HG03460 (cell line): ENCODE measurements at regions not wholly inside any gene's neighbourhood (a gene's known extent, or its start where the extent isn't known, plus 50 kb on each side); places are given as distances from the start of the nearest gene placed in this dataset.

Experiments
- ATAC-seq: cut with Tn5 transposase; IDR thresholded peaks from one replicate; pipeline ENCODE4 v1.9.1; 2021; ENCODE audit not compliant: unreplicated experiment

DNA sequence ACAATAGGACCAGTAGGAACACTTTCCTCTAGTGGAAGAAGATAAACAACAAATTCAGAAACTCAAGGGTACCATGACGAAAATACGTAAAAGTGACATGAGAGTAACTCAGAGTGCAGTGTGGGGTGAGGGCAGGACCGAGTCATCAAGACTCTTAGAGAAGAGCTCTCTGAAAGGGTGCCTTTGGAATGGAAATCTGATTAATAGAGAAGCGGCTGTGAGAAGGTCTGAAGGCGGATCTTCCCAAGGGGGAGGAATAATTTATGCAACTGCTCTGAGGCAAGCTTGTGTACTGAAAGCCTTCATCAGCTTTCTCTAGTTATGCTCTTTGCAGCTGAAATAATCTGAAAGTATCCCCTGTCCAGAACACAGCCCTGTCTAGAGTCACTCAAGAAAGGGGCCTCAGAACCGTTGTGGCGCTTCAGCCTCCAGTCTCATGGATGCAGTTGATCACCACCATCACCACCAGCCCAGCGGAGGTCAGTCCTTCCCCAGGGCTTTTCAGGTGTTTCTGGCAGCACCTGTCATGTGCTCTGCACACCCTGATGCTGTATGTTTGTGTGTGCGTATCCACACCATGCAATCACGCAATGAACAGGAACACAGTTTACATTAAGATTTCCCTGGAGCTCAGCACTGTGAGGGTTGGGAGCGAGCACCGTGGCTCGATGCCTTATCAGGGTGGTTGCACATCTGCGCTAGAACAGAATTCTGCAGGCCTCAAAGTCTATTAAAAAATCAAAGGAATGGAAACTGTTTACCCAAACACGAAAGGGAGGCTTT lies 396.5 kb downstream of the SMOC2 start:
- ATAC-seq, result no peak

DNA sequence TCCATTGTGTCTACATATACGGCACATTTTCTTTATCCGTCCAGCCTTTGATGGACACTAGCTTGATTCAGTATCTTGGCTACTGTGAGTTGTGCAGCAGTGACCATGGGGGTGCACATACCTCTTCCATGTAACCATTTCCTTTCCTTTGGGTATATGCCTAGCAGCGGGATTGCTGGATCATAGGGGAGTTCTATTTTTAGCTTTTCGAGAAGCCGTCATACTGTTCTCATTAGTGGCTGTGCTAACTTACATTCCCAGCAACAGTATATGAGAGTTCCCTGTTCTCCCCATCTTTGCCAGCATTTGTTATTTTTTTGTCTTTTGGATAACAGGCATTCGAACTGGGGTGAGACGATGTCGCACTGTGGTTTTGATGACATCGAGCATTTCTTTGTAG lies 395.0 kb downstream of the SMOC2 start:
- no peak for ATAC-seq

DNA sequence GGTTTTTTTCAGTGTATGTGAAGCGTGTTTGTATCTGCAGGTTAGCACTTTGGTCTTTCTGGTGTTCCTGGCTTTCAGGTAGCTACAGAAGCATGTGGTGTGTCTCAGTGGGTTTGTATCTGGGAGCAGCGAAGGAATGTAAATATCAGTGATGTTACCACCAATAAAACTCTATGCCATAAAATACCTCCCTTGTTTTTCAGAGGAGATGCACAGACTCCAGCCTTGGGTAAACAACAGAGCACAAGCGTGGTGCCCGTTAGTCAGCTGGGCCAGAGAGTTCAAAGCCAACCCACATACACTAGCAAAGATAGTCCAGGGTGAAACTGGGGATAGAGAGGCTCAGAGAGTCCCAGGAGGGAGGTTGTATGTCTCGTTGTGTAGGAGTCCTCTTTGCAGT lies 393.8 kb downstream of the SMOC2 start:
- no peak for ATAC-seq

DNA sequence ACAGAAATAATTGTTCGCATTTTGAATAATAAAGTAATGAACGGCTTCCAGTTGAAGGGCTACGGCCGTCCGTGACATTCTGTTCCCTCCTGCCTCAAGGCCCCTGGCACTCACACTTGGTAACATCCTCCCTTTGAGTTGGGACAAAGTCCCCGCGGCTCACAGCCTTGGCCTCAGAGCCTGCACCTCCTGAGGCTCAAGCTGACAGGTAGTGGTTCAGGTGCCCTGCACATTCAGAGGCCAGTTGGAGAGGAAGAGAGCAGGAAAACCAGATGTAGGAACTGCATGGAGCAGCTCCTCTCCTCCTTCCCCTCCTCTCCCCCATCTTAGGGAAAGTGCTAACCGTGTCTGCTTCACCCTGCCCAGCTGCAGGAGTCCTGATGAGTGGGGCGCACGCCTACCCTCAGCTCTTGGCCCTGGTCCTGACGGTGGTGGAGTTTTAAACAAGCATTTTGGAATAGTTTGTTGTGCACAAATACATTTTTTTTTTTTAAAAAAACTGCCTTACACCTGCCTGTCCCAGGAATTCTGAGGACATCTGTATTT lies 393.1 kb downstream of the SMOC2 start:
- ATAC-seq, result no peak

DNA sequence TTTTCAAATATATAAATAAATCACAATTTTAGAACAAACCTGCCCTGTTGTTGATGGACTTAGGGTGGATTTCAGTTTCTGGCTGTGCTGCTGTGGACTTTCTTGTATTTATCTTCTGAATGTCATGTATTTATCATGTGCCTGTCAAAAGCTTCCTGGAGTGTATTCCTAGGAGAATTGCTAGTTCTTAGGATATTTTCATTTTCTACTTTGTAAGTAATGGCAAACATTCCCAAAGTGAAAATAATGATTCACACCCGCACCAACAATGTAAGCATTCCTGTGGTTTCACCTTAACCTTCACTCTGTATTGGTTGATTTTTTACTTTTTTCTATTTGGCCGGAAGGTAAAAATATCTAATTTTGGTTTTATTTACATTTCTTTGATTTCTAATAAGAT lies 387.8 kb downstream of the SMOC2 start:
- no peak for ATAC-seq

DNA sequence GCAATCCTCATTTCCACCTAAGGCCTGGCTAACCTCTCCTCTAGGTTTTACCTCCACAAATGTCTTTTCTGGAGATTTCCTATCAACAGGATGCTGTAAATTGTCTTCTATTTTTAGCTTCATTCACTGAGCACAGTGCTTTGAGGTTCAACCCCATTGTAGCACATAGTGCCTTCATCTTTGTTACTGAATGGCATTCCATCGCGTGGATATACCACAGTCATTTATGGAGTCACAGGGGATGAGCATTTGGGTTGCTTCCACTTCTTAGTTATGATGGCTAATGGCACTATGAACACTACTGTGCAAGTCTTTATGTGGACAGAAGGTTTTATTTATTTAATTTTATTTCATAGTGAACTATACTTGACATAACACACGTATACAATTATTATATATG lies 387.1 kb downstream of the SMOC2 start:
- no peak for ATAC-seq

DNA sequence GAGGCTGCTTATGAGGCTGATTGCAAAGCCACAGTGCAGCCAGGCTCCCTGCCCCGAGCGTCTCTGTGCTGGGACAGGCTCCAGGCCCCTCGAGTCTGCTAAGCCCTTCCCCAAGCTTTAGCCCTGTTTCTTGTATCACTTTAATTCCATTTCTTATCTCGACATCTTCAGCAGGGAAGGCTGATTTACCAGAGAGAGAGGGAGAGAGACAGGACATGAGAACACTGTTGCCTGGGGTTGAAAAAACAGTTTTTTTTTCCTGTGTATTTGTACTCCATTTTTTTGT lies 386.5 kb downstream of the SMOC2 start:
- ATAC-seq, result no peak

DNA sequence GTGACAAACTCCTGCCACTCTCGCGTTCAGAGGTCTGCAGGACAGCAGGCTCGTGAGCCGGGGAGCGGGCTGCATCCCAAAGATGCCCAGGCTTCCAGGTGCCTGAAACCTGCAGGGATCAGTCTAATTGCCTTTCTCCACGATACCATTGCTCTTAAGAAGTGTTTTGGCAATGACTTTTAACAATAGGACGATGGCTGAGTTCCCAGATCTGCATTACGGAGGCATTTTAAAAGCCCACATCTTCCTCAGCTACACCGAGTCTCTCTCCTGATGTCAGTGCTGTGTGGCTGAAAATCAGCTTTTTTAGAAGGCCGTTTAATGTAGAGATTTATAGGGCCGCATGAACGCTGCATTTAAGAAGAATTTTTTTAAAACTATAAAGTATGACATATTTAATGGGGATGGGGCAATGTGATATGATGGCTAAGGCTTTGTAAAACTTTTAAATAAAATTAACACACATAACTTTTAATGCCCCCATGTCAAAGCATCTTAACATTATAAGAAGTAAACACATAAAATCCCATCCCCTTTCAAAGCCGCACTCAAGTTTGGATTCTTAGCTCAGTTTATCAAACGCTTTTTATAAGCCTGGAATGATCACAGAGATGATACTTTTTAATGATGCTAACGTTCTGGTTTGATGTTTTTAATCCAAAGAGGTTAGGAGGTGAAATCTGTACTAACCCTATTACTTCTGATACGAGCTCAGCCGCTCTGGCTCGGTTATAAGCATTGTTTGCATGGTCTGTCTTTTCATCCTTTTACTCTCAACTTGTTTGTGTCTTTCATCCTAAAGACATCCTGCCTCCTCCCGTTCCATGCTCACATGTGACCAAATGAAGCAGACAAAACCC lies 386.0 kb downstream of the SMOC2 start:
- no peak for ATAC-seq

DNA sequence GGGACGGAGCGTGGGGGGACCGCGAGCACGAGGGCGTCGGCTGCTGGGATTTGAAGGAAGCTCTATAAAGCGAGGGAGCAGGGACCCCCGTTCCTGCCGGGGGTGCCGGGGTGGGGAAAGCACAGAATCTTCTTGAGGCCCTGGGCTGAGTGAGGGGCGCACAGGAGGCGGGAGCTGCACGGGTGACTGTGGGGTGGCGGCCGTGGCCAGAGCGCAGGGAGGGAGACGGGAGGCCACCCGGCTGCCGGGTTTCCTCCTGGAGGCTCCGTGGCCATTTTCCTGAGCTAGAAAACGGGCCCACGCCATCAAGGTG lies 385.1 kb downstream of the SMOC2 start:
- ATAC-seq, result no peak

DNA sequence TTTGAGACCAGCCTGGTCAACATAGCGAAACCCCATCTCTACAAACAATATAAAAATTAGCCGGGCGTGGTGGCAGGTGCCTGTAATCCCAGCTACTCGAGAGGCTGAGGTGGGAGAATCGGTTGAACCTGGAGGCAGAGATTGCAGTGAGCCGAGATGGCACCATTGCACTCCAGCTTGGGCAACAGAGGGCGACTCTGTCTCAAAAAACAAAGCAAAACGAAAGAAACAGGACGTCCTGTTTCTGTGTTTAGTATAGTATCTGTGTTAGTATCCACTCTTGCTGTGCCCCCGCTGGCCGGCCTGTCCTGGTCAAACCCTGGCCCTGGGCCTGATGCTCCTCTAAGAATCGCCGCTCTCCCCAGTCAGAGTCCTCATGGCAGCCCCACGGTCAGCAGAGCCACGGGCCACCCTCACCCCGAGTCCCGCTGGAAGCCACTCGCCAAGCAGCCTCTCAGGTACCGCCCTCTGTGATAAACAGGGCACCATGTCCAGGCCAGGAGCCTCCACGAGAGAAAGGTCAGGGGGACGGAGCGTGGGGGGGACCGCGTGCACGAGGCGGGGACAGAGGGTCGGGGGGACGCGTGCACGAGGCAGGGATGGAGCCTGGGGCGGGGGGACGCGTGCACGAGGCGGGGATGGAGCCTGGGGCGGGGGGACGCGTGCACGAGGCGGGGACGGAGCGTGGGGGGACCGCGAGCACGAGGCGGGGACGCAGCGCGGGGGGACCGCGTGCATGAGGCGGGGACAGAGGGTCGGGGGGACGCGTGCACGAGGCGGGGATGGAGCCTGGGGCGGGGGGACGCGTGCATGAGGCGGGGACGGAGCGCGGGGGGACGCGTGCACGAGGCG lies 384.5 kb downstream of the SMOC2 start:
- no peak for ATAC-seq

DNA sequence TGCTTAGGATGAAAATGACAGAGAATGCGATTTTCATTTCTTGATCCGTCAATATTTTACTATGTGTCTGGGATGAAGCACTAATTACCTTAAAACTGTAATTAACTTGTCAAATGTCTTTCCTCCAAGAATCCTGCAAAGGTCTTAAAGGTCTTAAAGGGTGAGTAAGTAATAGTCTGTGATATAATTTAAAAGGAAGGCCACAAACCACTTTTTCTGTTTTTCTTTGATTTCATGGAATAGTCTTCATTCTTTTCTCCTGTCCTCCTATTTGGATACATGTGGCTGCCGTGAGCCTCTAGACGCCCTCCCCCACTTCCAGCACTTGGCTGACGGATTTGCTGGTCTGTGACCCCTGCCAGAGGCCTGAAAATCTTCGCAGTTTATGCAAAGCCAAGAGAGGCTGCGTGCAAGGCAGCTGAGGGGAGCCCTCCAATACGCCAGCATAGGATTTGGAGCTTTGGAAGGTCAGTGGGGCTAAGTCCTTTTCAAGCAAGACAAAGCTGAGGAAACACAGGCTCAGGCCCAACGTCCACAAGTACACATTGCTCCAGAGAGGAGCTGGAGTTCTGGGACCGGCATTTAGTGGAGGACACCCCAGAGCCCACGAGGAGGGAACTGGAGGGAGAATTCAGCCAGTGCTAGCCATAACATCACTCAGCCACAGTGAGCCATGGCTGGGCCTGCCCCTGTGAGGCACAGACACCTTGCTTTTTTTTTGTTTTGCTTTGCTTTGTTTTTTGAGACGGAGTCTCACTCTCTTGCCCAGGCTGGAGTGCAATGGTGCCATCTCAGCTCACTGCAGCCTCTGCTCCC lies 382.6 kb downstream of the SMOC2 start:
- ATAC-seq, result no peak

DNA sequence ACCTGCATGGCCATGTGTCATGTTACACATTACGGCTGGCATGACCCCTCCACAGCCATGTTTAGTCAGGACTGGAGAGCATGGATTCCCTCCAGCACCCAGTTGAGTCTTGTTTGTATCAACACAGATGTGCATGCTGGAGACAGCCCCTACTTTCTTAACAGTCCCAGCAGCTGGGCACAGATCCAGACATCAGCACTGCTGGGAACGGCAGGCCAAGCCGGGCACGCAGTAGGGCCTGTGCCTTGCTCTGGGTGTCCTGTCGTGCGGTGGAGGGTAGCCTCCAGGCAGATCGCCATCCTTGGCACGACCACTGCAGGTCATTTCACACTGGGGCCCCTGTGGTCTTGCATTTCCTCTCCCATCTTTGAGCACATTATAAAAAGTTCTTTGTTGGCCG lies 381.4 kb downstream of the SMOC2 start:
- ATAC-seq, result no peak

DNA sequence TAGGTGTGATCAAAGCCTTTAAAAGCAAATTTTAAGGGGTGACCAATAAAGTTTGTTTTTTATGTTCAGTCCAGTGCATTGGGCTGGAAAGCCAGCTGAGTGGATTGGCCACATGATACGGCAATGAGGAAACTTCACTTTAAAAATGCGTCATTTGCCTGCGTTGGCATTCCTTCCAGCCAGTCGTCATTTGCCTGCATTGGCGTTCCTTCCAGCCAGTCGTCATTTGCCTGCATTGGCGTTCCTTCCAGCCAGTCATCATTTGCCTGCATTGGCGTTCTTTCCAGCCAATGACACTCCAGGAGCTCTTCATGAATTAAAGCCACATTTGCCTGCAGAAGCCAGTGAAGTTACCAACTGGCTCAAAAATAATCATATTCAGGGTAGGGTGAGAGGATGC lies 378.6 kb downstream of the SMOC2 start:
- ATAC-seq, result no peak

DNA sequence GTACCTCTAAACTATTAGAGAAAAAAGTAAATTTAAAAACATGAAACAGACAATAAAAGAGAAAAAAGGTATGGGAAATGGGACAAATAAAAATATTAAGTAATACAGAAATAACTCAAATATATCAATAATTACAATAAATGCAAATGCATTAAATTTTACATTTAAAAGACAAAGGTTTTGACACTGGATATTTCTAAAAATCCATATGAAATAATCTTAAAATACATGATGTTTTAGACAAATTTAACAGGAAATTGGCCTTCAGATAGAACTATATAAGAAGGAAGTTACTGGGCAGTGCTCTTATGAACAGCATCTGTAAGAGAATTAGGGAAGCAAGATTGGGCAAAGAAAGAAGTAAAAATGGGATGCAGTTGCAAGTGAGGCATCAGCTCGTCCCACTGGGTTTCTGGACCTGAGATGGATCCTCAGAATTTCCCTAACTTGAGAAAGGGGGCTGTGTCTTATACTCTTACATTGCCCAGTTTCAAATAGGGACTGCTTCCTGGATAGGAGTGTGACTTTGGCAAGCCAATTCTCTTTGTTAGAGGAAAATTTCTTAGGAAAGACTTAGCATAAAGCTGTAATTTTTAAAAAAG lies 376.7 kb downstream of the SMOC2 start:
- no peak for ATAC-seq

DNA sequence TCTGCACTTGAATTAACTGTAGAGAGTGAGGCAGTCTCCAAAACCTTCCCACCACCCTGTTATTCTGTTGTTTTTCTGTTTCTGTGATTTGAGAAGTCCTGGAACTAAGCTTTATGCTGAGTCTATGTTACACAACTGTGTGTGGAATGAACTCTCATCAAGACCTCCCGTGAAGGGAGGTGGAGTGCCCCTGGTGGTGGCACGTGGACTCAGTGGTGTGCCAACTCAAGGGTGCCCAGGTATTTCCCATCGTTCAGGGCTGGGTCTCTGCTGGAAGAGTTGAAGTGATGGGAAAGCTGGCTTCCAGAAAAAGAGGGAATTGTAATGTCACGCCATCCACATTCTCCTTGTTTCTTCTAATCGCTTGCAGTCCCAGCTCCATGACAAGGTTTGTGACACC lies 374.2 kb downstream of the SMOC2 start:
- no peak for ATAC-seq

DNA sequence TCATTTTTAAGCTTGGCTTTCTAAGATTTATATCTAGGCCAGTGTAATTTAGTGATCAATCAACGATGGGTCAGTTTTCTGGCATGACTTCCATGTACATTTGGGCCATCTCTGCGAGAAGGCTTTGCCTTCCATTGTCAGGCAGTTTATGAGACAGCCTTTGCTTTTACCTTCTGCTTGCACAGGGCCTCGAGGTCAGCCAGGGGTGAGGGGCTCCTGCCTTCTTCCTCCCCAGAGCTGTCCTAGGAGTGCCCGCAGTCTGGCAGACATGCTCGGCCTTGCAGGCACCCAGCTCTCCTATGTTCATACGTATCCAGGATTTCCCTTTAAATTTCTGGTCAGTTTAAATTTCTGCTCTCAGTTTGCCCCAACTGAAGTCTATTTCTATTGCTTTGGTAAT lies 367.2 kb downstream of the SMOC2 start:
- ATAC-seq, result no peak

DNA sequence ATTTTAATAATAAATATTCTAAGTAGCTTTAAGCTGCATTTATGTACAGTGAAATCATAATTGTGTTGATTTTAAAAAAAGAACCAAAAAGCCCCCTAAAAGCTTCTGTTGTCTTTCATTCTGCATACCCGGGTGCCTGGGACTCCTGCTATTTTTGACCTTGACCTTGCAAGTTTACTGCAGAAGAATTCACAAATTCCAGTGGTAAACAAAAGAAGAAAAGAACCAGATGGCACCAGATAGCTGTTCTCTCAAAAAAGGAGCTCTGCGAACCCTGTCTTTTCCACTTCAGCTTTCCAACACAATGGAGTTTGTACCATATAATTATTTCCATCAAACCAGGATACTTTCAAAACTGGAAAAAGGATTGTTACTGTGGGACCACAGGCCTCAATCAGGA lies 363.3 kb downstream of the SMOC2 start:
- ATAC-seq, result no peak

DNA sequence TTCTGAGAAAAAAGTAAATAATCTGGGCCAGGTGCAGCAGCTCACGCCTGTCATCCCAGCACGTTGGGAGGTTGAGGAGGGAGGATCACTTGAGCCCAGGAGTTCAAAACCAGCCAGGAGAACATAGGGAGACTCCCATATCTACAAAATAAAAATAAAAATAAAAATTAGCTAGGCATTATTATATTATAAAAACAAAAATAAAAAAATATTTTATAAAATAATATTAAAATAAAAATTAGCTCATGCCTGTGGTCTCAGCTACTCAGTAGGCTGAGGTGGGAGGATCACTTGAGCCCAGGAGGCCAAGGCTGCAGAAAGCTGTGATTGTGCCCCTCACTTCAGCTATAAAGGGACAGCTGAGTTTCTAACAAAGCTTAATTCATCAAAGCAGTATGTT lies 362.9 kb downstream of the SMOC2 start:
- no peak for ATAC-seq

DNA sequence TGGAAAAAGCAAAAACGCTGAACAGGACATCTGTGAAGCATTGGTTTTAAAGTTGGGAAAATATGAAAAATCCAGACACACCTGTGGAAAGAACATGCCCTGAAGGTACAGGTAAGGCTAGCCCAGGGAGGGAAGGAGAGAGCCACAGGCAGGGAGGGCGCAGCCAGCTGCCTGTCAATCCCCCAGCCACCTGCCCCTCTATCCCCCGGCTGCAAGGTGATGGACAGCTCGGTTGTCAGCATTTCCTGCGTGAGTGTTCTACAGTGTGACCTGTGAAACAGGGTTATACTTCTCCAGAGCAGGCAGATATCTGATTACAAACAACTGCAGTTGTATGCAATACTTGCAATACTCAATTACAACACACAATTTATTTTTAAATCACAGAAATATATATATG lies 358.1 kb downstream of the SMOC2 start:
- ATAC-seq, result no peak

DNA sequence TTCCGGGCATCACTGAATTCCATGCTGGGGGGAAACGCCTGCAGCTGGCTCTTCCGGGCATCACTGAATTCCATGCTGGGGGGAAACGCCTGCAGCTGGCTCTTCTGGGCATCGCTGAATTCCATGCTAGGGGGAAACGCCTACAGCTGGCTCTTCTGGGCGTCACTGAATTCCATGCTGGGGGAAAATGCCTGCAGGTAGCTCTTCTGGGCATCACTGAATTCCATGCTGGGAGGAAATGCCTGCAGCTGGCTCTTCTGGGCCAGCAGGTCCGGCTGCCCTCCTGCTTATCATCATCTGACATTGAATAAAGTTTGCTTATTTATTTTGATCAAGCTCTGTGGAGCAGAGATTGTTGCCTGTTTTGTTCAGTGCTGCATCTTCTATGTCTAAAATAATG lies 355.1 kb downstream of the SMOC2 start:
- no peak for ATAC-seq
